SH-SY5Y (cell line): ENCODE measurements at regions not wholly inside any gene's neighbourhood (a gene's known extent, or its start where the extent isn't known, plus 50 kb on each side); places are given as distances from the start of the nearest gene placed in this dataset.

Experiments used
- GATA2 ChIP-seq: IDR thresholded peaks from 2 replicates; pipeline ENCODE4 v1.6.1; 2011; ENCODE audit warnings: mild to moderate bottlenecking, low read depth, low read length
- GATA3 ChIP-seq: IDR thresholded peaks from 2 replicates; pipeline ENCODE4 v1.6.1; 2011; ENCODE audit warnings: low read depth, mild to moderate bottlenecking, low read length, moderate library complexity

DNA sequence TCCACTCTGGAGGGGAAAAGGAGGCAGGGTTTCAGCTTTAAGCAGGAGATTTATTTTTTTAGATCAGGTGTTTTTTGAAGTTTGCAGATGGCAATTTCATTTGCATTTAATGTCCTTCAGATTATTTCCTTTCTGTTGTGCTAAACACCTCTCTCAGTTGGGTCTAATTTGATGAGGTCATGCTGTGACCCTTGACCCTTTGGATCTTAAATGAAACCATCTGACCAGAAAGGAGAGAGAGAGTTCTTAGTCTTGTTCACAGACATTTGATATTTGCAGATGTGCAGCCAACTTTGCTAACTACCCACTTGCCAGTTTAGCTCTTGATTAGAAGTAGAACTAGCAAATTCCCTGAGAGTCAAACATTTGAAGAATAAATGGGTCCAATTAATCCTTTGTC, 101.5 kb upstream of the RAB11FIP2 start:
- TF ChIP-seq GATA2 = no peak
- TF ChIP-seq GATA3 = no peak

DNA sequence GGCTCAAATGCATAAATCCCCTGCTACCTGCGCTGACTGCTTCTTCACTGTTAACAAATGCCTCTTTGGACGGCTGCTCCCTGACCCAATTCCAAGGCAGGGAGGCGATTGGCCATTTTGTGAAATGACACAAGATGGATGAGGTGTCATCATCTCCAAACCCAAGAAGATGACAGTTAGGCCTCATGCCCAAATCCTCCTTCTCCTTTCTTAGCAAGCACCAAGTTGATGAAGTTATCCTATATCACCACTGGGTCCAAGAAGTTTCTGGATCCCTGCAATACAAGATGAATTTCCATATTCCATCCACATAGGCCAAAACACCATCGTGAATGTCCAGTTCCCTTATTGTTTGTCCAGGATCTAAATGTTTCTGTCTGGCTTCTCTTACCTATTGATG, 98.5 kb upstream of the RAB11FIP2 start:
- TF ChIP-seq GATA2 = no peak
- no peak for TF ChIP-seq GATA3

DNA sequence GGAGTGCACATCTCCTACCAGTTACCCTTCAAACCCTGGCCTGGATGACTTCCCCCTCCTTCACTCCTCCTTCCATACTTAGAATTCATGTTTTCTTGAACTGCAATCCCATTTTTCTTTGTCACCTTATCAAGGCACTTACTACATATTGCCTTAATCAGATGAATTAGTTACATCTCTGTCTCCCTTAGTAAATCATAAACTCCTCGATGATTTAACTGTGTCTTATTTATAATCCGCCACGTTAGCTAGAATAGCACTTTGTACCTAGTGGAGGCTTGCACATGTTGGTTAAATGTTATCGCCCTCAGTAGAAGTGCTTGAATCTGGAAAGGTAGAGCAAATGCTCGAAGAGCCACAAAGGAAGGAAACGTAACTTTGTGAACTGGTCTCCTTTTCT, 94.7 kb upstream of the RAB11FIP2 start:
- TF ChIP-seq GATA3 (no peak), GATA2 (no peak)

DNA sequence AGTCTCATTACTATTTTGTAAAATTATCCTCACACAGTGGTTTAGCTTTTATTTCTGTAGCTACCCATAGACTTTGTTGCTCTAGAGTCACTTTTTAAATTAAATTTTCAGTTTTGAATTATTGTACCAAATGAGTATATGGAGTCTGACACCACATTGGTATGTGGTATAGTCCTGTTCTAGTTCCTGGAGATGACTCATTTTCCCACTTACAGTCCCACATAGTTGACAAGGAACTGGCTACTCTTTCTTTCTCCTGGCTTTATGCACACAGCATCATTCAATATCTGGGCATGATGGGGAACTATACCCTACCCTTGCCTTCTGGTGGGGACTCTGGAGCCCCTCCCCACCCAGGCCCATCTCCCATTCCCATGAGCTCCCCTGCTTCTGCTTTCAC, 92.6 kb upstream of the RAB11FIP2 start:
- no peak for TF ChIP-seq GATA2
- TF ChIP-seq GATA3 = no peak

DNA sequence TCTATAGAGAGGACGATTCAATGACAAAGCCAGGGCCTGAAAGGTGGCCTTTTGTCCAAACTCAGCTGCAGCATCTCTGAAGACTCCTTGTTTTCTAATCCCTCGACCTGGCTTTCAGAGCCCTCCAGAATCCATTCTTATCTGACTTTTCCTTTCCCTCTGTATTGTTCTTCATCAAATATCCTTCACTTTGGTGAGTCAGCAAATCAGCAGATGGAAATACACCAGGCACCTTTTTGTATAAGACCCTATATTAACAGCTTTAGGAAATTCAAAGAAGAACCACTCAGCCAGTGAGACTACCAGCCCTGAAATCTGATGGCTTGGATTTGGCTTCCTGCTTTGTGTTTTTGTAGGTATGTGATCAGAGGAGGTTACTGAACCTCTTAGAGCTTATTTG, 81.9 kb upstream of the RAB11FIP2 start:
- TF ChIP-seq GATA3 = no peak
- TF ChIP-seq GATA2 = no peak

DNA sequence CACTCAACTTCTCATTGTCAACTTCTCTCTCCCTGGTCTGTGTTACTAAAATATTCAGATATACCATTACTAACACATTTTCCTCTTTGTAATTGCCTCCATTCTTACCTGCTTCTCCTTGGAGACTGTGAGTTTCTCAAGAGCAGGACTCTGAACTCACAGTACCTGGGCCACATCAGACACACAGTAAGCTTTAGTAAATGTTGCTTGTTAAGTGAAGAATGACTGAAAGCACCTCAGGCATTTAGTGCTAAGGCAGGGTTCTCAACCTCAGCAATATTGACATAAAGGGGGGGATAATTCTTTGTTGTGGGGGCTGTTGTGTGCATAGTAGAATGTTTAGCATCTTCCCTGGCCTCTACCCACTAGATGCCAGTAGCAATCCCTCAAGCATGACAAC, 72.0 kb upstream of the RAB11FIP2 start:
- TF ChIP-seq GATA3 (no peak), GATA2 (no peak)

DNA sequence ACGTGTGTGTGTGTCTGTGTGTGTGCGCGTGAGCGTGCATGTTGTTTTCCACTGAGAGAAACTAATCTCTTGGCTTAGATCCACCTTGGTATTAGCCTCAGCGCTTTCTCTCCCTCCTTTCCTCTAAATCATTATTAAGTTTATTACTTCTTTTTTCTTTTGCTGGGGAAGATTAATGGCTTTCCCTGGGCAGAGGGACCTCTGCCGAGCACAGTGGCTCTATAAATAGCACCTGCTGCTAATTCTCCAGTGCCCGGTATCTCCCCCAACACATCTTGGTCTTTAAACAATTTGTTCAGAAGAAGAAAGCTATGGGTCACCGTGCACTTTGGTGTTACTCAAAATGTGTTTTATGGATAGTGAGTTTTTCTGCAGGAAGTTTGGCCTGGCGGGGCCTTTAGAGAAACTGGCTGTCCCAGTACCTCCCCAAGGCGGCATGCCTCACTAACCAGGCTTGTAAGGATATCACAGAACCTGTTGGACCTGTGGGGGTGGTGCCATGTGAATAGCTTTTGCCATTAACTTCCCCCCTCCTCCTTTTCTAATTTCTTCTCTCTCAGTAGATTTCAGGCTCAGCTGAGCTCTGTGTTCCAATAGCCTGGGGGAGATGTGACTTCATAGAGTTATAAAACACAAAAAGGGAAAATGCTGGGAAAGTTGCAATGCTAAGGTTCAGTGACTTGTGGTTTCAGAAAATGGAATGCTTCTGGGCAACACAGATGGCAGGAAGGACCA, 70.1 kb upstream of the RAB11FIP2 start:
- TF ChIP-seq GATA3 = no peak
- no peak for TF ChIP-seq GATA2

DNA sequence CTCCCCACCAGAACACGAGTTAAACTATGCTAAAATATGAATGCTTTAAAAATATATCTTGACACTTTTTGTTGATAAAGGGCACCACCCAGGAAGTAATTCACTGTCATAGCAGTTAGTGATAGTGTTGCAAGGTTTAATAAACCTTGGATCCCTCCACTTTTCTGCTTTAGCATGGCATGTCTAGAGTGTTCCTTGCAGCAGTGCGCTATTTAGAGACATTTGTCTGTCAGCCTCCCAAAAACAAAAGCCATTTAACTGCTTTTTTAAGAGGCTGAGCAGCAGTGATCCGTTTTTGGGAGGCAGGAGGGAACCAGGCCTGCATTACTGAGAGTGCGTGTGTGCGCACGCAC, 69.6 kb upstream of the RAB11FIP2 start:
- TF ChIP-seq GATA2 (no peak), GATA3 (no peak)

DNA sequence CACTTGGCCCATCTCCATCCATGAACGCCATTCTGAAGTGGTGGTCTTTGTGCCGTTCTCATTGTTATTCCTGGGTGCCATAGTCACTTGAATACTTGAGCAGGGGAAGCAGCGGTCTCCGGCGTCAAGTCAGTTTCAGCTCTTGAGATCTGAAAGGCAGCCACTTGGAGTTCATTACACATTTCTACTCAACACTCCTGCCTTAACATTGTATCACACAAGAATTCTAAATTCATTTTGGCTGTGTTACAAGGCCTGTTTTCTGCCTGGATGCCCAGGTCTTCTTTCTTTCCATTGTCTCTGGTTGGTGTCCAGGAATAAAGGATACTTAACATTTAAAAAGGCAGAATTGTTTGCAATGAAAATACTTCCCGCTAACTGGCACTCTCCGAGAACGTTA, 69.0 kb upstream of the RAB11FIP2 start:
- TF ChIP-seq GATA3 = no peak
- TF ChIP-seq GATA2 = no peak

DNA sequence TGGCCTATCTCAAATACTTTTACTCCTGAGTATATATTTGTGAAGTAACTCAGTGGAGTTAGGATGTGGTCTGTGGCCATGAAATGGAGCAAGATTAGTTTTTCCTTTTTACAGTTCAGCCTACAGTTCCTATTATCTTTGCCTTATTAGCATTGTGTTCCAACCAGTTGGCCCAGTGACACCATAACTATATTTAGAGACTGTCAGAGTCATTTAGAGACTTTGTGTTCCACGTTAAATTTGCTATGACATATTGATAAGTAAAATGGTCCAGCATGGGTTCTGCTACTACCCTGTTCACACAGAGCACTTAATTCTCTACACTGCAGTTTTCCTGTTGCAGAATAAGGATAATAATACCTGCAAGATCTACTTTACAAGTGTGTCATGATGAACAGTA, 68.3 kb upstream of the RAB11FIP2 start:
- TF ChIP-seq GATA2 = no peak
- no peak for TF ChIP-seq GATA3

DNA sequence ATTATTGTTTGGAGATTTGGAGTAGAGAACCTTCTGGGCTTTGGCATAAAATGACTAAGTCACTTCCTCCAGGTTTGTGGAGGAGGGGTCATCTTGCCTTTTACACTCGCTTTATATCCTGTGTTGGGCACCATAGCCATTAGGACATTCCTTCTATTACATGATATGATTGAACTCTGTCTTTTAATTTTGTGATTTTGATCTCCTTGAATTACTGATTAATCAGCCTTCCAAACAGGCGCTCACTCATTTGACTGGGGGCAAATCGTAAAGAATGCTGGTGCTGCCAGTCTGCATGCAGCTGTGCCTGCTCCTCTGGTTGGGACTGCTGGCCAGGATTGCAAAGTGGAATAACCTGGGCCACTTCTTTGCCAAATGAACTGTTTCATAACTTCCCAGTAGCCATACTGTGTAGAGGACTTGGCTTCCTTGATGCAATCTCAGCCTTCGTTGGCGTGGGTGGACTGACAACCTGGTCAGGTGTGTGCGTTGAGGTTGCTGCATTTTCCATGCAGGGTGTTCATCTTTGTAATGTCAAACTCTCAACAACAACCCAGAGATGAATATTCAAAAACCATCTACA, 65.9 kb upstream of the RAB11FIP2 start:
- TF ChIP-seq GATA2 = no peak
- TF ChIP-seq GATA3 = no peak

DNA sequence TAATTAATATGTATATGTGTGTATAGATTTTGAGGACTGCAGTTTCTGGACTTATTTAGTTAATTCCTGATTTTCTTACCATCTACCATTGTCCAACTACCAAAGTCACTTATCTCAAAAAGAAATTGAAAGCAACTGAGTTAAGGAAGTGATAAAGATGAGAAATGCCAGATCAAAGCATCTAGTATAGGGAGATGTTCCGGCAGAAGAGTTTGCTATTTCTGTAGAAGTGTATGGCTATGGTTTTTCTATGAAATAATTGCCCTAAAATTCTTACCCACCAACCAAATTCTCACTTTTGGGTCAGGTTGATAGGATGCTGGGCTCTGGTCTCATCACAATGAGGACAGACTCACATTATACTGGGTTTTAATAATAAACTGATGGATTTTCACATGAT, 64.0 kb upstream of the RAB11FIP2 start:
- TF ChIP-seq GATA3 (no peak), GATA2 (no peak)

DNA sequence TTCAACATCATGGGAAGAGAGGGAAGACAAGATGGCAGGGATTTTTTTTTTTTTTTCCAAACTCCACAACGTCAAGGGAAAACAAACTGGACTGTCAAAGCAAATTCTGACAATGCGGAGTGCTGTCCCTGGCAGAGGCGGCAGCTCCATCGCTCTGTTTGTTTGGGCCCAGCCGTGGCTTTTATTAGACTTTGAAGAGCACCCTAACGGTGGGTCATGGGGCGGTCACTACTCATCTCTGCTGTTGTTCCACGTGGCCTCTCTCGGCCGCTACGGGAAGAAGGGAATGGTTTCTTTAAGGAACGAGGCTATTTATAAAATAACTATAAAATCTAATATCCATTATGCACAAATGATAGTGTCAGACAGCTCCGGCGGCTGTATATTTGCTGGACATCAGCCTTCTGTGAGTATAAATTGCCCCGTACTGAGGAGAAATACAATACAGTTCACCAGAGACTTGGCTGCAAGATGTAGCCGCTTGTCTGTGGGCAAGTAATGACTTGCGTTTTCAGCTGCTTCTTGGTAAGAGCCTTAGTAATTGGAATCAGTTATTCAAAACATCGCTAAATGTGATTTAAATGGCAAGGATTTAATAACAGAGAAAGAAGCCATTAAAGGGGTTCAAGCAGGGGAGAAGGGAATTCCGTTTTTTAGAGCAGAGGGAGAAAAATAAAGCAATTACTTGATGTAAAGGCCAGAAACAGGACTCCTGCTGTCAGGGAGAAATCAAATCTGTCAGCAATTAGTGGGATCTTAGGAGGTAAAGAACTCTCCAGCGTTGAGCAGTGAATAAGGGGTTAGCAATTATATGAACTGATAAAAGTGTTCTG, 61.7 kb upstream of the RAB11FIP2 start:
- TF ChIP-seq GATA2 (no peak), GATA3 (no peak)

DNA sequence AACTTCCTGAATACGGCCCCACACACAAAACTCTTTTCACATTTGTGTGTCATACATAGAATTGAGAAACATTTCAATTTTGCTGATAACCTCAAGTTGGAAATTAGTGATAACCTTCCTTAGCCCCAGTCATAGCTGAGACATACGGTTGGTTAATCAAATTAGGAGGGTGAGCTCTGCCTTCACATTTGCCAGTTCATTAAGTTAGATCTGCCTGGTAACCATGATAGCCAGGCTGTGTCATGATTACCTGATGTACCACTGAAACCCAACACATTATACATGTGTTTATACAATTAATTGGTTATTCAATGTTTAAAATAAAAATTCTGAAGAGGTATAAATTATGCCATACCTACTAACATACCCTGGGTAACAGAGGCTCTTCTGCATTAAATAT, 60.8 kb upstream of the RAB11FIP2 start:
- TF ChIP-seq GATA2 = no peak
- no peak for TF ChIP-seq GATA3

DNA sequence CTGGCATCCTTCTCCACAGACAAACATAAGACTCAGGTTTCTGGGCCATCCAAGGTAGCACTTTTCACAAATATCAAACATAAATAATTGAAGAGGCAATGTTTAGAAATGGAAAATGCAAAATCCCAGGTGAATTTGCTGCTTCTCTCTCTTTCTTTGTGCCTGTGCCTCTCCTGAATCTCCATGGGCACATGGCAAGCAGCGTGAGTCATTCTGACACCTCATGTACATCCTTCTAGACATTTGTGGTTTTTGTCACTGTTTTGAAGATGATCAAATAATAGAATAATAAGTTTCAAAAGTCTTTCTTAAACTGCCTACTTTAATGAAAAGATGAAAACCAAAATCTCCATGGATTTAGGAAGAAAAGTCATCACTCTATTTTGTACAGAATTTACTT, 60.3 kb upstream of the RAB11FIP2 start:
- TF ChIP-seq GATA2 (no peak), GATA3 (no peak)

DNA sequence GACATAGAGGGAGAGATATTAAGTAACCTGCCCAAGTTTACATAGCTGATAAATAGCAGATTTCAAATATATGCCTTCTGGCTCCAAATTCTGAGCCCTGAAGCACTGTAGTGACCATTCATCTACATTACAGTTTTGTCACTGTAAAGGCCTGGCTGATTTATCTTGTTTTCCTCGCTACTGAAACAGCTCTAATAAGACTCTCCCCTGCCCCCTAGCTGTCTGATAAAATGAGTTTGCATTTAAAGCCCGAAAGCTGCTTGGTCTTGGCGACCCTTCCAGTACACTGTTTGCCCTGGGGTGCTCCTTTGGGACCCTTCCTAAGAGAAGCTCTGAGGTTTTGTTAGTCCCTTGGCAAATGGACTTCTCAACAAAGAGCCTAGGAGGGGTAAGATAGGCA, 59.7 kb upstream of the RAB11FIP2 start:
- TF ChIP-seq GATA2 = no peak
- TF ChIP-seq GATA3 = no peak
